ENCODE measurements at regions not wholly inside any gene's neighbourhood (a gene's known extent, or its start where the extent isn't known, plus 50 kb on each side); places are given as distances from the start of the nearest gene placed in this dataset.

DNA sequence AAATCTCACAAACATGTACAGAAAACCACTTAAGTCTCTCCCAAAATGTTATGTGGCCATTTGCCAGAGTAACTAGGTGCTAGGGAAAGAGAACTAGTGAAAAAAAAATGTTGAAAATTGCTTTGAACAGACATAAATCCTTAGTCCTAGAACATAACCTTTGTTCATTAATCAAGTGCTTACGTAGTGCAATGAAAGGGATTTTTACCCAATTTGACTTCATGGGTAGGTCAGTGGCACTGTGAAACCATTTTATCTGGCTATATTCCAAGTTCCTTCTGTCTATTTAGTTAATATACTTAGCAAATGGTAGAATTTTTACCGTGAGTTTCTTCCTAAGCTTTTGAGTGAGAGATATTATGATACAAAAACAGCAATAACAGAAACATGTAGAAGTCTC, 209.4 kb downstream of the DIPK2A start:
- ChIA-PET POLR2A (no interaction called here), CTCF (no interaction called here)
- TF ChIP-seq, protein P1, sequence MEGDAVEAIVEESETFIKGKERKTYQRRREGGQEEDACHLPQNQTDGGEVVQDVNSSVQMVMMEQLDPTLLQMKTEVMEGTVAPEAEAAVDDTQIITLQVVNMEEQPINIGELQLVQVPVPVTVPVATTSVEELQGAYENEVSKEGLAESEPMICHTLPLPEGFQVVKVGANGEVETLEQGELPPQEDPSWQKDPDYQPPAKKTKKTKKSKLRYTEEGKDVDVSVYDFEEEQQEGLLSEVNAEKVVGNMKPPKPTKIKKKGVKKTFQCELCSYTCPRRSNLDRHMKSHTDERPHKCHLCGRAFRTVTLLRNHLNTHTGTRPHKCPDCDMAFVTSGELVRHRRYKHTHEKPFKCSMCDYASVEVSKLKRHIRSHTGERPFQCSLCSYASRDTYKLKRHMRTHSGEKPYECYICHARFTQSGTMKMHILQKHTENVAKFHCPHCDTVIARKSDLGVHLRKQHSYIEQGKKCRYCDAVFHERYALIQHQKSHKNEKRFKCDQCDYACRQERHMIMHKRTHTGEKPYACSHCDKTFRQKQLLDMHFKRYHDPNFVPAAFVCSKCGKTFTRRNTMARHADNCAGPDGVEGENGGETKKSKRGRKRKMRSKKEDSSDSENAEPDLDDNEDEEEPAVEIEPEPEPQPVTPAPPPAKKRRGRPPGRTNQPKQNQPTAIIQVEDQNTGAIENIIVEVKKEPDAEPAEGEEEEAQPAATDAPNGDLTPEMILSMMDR (IDR thresholded peaks at IDR 0.05; ENCODE audit: insufficient read depth, low read length, missing control alignments), result no peak
- DNase-seq (ENCODE audit: low read depth, low spot score), result no peak
- H3K4me3 ChIP-seq (ENCODE audit: low read depth, low read length), result no peak overlapping the region

DNA sequence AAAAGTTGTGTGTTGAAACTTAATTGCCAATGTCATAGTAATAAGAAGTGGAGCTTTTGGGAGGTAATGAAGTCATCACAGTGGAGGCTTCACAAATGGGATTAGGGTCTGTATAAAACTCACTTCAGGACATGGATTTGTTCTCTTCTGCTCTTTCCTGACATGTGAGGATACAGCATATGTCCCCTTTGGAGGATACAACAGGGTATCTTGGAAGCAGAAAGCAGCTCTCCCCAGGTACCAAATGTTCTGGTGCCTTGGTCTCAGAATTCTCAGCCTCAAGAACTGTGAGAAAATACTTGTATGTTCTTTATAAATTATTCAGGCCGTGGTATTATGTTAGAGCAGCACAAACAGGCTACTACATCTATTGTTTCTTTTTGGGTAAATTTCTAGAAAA, 210.9 kb downstream of the DIPK2A start:
- DNase-seq (ENCODE audit: low read depth, low spot score), result no peak
- ChIA-PET CTCF (no interaction called here), POLR2A (no interaction called here)
- TF ChIP-seq, protein P1 (IDR thresholded peaks at IDR 0.05; ENCODE audit: insufficient read depth, low read length, missing control alignments), result no peak
- no peak overlapping the region for H3K4me3 ChIP-seq (ENCODE audit: low read depth, low read length)

DNA sequence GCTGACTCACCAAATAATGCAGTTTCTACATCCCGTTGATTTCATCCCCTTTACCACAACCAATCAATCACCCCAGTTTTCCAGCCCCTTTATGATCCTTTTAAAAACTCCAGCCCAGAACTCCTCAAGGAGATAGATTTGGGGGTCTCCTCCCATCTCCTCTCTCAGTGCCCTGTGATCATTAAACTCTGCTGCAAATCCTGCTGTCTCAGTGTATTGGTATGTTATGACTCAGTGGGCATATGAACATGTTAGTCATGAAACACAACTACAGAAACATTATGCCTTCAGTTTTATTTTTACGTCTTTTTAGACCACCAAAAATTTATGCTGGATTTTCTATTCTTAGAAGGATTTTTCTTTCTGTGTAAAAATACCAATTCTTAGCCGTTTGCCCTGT, 213.7 kb downstream of the DIPK2A start:
- TF ChIP-seq, protein P1 (IDR thresholded peaks at IDR 0.05; ENCODE audit: insufficient read depth, low read length, missing control alignments), result no peak
- POLR2A ChIA-PET, result no interaction called here
- no peak overlapping the region for H3K4me3 ChIP-seq (ENCODE audit: low read depth, low read length)
- no peak for DNase-seq (ENCODE audit: low read depth, low spot score)
- CTCF ChIA-PET, result no interaction called here

DNA sequence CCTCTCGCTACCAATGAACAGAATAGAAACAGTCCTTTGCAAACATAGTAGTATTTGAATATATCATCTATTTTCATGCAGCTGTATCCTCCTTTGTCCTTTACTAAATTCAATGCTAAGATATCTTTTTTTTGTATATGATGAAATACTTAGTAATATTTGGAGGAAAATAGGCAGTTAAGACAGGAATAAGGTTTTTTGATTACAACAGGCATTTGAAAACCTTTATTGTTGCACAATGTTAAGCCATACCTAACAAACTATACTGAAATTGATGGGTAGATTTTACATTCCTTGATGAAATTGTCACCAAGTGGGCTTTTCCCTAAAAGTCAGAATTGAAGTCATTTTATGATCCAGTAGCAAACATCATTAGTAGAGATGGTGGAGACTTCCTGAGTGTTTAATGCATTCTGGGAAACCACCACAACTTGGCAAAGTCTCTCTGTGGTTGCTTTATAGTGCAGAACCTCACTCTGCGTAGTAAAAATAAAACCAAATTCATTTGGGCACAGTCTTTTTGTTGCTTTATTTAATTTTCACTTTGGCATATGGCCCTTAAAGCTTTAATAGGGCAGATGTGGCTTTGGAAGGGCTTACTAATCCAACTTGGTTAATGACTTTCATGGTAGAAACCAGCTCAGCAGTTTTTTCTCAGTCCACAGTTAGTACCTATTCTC, 216.0 kb downstream of the DIPK2A start:
- H3K4me3 ChIP-seq (ENCODE audit: low read depth, low read length), result no peak overlapping the region
- CTCF ChIA-PET, result no interaction called here
- TF ChIP-seq, protein P1 (IDR thresholded peaks at IDR 0.05; ENCODE audit: insufficient read depth, low read length, missing control alignments), result no peak
- POLR2A ChIA-PET, result no interaction called here
- DNase-seq (ENCODE audit: low read depth, low spot score), result peak; percentile 12

DNA sequence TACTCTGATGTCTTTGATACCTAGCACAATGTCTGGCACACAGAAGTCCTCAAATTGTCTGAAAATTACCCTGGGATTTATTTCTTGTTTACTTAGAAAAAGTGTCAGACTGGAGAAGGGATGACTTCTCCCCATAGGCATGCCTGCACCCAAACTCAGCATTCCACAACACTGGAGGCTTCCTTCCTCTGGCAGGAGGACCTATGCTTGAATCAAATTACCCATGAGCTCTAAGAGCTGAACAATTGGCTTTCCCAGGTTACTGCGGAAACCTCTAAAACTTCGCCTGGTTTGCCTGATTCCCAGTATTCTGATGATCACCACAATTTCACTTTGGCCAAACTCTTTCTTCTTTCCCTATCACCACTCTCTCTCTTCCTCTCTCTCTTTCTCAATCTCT, 217.4 kb downstream of the DIPK2A start:
- POLR2A ChIA-PET, result no interaction called here
- CTCF ChIA-PET, result no interaction called here
- TF ChIP-seq, protein P1 (IDR thresholded peaks at IDR 0.05; ENCODE audit: insufficient read depth, low read length, missing control alignments), result no peak
- H3K4me3 ChIP-seq (ENCODE audit: low read depth, low read length), result no peak overlapping the region
- DNase-seq (ENCODE audit: low read depth, low spot score), result peak; percentile 19

DNA sequence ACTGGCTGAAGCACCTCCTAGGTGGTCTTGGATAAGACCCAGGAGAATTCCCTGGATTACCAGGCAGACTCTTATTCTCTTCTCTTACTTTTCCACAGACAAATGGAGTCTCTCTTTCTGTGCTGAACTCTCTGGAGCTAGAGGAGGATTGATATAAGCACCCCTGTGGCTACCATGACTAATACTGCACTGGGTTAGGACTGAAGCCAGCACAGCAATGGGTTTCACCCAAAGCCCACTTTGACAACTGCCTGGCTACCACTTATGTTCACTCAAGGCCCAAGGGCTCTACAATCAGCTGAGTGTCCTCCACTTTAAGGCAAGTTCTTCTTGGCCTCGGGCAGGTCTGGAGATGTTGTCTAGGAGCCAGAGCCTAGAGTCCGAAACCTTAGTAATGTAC, 225.5 kb downstream of the DIPK2A start:
- POLR2A ChIA-PET, result no interaction called here
- DNase-seq (ENCODE audit: low read depth, low spot score), result no peak
- H3K4me3 ChIP-seq (ENCODE audit: low read depth, low read length), result no peak overlapping the region
- TF ChIP-seq, protein P1 (IDR thresholded peaks at IDR 0.05; ENCODE audit: insufficient read depth, low read length, missing control alignments), result no peak
- CTCF ChIA-PET, result no interaction called here

Data from AG04449 (cell line).